H1 (cell line): ENCODE measurements at regions not wholly inside any gene's neighbourhood (a gene's known extent, or its start where the extent isn't known, plus 50 kb on each side); places are given as distances from the start of the nearest gene placed in this dataset.

Experiments used
- CTCF ChIA-PET: fragments of 300-600 bp; sonication (Branson Sonifier 250); formaldehyde crosslinking; loops from one replicate; lab custom pipeline; 2021; ENCODE audit not compliant: partially characterized antibody; lab: Charles Lee
- POLR2A ChIA-PET: fragments of 300-600 bp; sonication (Branson Sonifier 250); formaldehyde crosslinking; loops from one replicate; lab custom pipeline; 2021; ENCODE audit warnings: inconsistent platforms; ENCODE audit not compliant: partially characterized antibody; lab: Charles Lee
- DNase-seq, 2 experiments: peaks; one replicate each; pipeline versions ENCODE4 v3.0.0 to v3.0.0-alpha.2; 2010 to 2022; ENCODE audit warnings: low spot score in 2 of 2, low read depth in 1 of 2, mixed read lengths in 1 of 2
- FAIRE-seq: peaks from 2 replicates; lab custom pipeline; 2011; peaks lifted over from hg19 to GRCh38; lab: Jason Lieb, UNC
- H2AFZ ChIP-seq: 2 replicates; pipeline ENCODE4 v1.8.1; 2012; ENCODE audit warnings: low read length, inconsistent platforms
- H2AK5ac ChIP-seq: 2 replicates; pipeline ENCODE4 v1.6.1; 2013; ENCODE audit warnings: low read depth, low read length
- H2BK120ac ChIP-seq: replicated peaks from 2 replicates; pipeline ENCODE3; 2013; ENCODE audit warnings: low read depth, low read length, inconsistent platforms
- H2BK12ac ChIP-seq: 2 replicates; pipeline ENCODE4 v1.6.1; 2013; ENCODE audit warnings: low read depth, low read length
- H2BK15ac ChIP-seq: 2 replicates; pipeline ENCODE4 v1.6.1; 2013; ENCODE audit warnings: low read length
- H2BK20ac ChIP-seq: 2 replicates; pipeline ENCODE4 v1.6.1; 2013; ENCODE audit warnings: low read length
- H2BK5ac ChIP-seq: 2 replicates; pipeline ENCODE4 v1.6.1; 2013; ENCODE audit warnings: low read depth, low read length
- H3K14ac ChIP-seq: 2 replicates; pipeline ENCODE4 v1.6.1; 2013; ENCODE audit warnings: inconsistent platforms; ENCODE audit not compliant: insufficient read length
- H3K18ac ChIP-seq: 2 replicates; pipeline ENCODE4 v1.6.1; 2013; ENCODE audit warnings: low read length; ENCODE audit errors: extremely low read depth
- H3K23ac ChIP-seq: 2 replicates; pipeline ENCODE4 v1.6.1; 2013; ENCODE audit warnings: inconsistent platforms; ENCODE audit not compliant: insufficient read length
- H3K23me2 ChIP-seq: 2 replicates; pipeline ENCODE4 v1.6.1; 2013; ENCODE audit warnings: low read depth, low read length
- H3K27ac ChIP-seq: 2 replicates; pipeline ENCODE4 v1.6.1; 2011; ENCODE audit warnings: low read depth, low read length, inconsistent platforms
- H3K27me3 ChIP-seq, 4 experiments: replicated peaks in 1 of 4; 1 replicate in 1 of 4; 2 replicates in 3 of 4; pipeline versions ENCODE4 v1.6.1 to v1.8.1; 2011 to 2013; ENCODE audit warnings: low read length in 3 of 4, mild to moderate bottlenecking in 3 of 4, inconsistent platforms in 2 of 4, mixed read lengths in 2 of 4, moderate library complexity in 1 of 4; ENCODE audit not compliant: control insufficient read depth in 3 of 4, insufficient read depth in 3 of 4; ENCODE audit errors: extremely low read depth in 1 of 4
- H3K36me3 ChIP-seq, 4 experiments: 2 replicates each; pipeline versions ENCODE4 v1.6.1 to v1.8.1; 2011 to 2013; ENCODE audit warnings: mild to moderate bottlenecking in 4 of 4, low read length in 3 of 4, moderate library complexity in 2 of 4, control low read depth in 1 of 4, inconsistent platforms in 1 of 4; ENCODE audit not compliant: insufficient read depth in 4 of 4, control insufficient read depth in 2 of 4
- H3K4ac ChIP-seq: replicated peaks from 2 replicates; pipeline ENCODE3; 2013; ENCODE audit warnings: low read length, low read depth, mixed read lengths, inconsistent platforms; ENCODE audit not compliant: insufficient read length
- H3K4me1 ChIP-seq, 4 experiments: replicated peaks in 1 of 4; 1 replicate in 1 of 4; 2 replicates in 3 of 4; pipeline versions ENCODE4 v1.6.1 to v1.8.1; 2011 to 2013; ENCODE audit warnings: low read length in 3 of 4, inconsistent platforms in 2 of 4, mixed read lengths in 1 of 4; ENCODE audit not compliant: insufficient read depth in 4 of 4, control insufficient read depth in 3 of 4
- H3K4me2 ChIP-seq, 2 experiments: 2 replicates each; pipeline versions ENCODE4 v1.6.1 to v1.8.1; 2011 to 2013; ENCODE audit warnings: low read depth in 2 of 2, low read length in 2 of 2, control low read depth in 1 of 2, inconsistent platforms in 1 of 2, mild to moderate bottlenecking in 1 of 2; ENCODE audit not compliant: insufficient read depth in 1 of 2
- H3K4me3 ChIP-seq, 4 experiments: fragments of 200-600, 300-600 bp in 1 of 4; sonication (generic), shearing (Covaris generic), sonication (Bioruptor Twin) in 1 of 4; 2 replicates each; pipeline versions ENCODE4 v1.5.1 to v1.8.1; 2011 to 2016; ENCODE audit warnings: low read length in 4 of 4, low read depth in 3 of 4, control low read depth in 2 of 4, inconsistent platforms in 2 of 4, mild to moderate bottlenecking in 2 of 4, mixed read lengths in 1 of 4, moderate library complexity in 1 of 4; ENCODE audit not compliant: insufficient read depth in 2 of 4; ENCODE audit errors: extremely low read depth in 1 of 4
- H3K56ac ChIP-seq: replicated peaks from 2 replicates; pipeline ENCODE3; 2013; ENCODE audit warnings: low read depth, mild to moderate bottlenecking, mixed read lengths, low read length, inconsistent platforms; ENCODE audit not compliant: insufficient read length
- H3K79me1 ChIP-seq: 2 replicates; pipeline ENCODE4 v1.6.1; 2013; ENCODE audit warnings: low read depth, low read length, control low read depth
- H3K79me2 ChIP-seq, 2 experiments: 2 replicates each; pipeline versions ENCODE4 v1.6.1 to v1.8.1; 2012 to 2013; ENCODE audit warnings: low read length in 2 of 2, mild to moderate bottlenecking in 2 of 2, inconsistent platforms in 1 of 2; ENCODE audit not compliant: insufficient read depth in 2 of 2, control insufficient read depth in 1 of 2
- H3K9ac ChIP-seq, 4 experiments: replicated peaks in 1 of 4; 1 replicate in 1 of 4; 2 replicates in 3 of 4; pipeline versions ENCODE4 v1.6.1 to v1.8.1; 2011 to 2013; ENCODE audit warnings: low read depth in 3 of 4, low read length in 3 of 4, control low read depth in 2 of 4, mild to moderate bottlenecking in 2 of 4, moderate library complexity in 2 of 4, inconsistent platforms in 1 of 4; ENCODE audit errors: extremely low read depth in 1 of 4
- H3K9me3 ChIP-seq, 2 experiments: 2 replicates each; pipeline versions ENCODE4 v1.6.1 to v1.8.1; 2012 to 2013; ENCODE audit warnings: mild to moderate bottlenecking in 2 of 2, moderate library complexity in 2 of 2, control low read depth in 1 of 2, inconsistent platforms in 1 of 2, low read depth in 1 of 2, low read length in 1 of 2, mixed read lengths in 1 of 2; ENCODE audit not compliant: insufficient read depth in 2 of 2
- H4K20me1 ChIP-seq, 2 experiments: replicated peaks in 1 of 2; 2 replicates each; pipeline versions ENCODE3 to v1.8.1; 2011 to 2013; ENCODE audit warnings: inconsistent platforms in 2 of 2, low read length in 2 of 2, mild to moderate bottlenecking in 1 of 2; ENCODE audit not compliant: insufficient read depth in 2 of 2, control insufficient read depth in 1 of 2
- H4K5ac ChIP-seq: 2 replicates; pipeline ENCODE4 v1.6.1; 2013; ENCODE audit warnings: low read length, low read depth, mixed read lengths, inconsistent platforms; ENCODE audit not compliant: insufficient read length
- H4K8ac ChIP-seq: 2 replicates; pipeline ENCODE4 v1.8.0; 2013; ENCODE audit warnings: mild to moderate bottlenecking, moderate library complexity, low read length, inconsistent platforms; ENCODE audit not compliant: insufficient read depth; ENCODE audit errors: extremely low read depth
- H4K91ac ChIP-seq: replicated peaks from 2 replicates; pipeline ENCODE3; 2013; ENCODE audit warnings: low read length, mixed read lengths, inconsistent platforms; ENCODE audit not compliant: insufficient read length
- BCL11A ChIP-seq, 2 experiments: IDR thresholded peaks; one replicate each; pipeline ENCODE4 v1.6.1; 2011; ENCODE audit warnings: low read depth in 2 of 2, low read length in 2 of 2, mild to moderate bottlenecking in 2 of 2
- KDM4A ChIP-seq: IDR thresholded peaks from one replicate; pipeline ENCODE4 v1.7.1; 2012; ENCODE audit warnings: low read depth, mild to moderate bottlenecking, moderate library complexity, low read length, inconsistent platforms; ENCODE audit not compliant: severe bottlenecking
- WGBS, 2 experiments: shearing (Covaris generic) in 1 of 2; methylation state at CpG; one replicate each; pipeline versions ENCODE4 v1.1.6 to v1.1.7; 2013 to 2015; ENCODE audit warnings: low lambda C conversion rate in 2 of 2, mixed read lengths in 2 of 2, inconsistent platforms in 1 of 2, low coverage in 1 of 2, missing lambda C conversion rate in 1 of 2; ENCODE audit not compliant: insufficient replicate concordance in 2 of 2, insufficient coverage in 1 of 2, insufficient read length in 1 of 2; ENCODE audit errors: extremely low coverage in 1 of 2, missing lambda C conversion rate in 1 of 2; 5-methylcytosine and 5-hydroxymethylcytosine counted together

GRCh38 chr18:73245345-73245744, 377.6 kb upstream of the NETO1 start:
- peak overlapping the region; percentile 78 for H4K5ac ChIP-seq
- H3K79me2 ChIP-seq, result no peaks in the 10 kb centered on the region
- WGBS, 2 experiments, result 89% methylated on average over 4 of the region's 4 CpGs; no CpG with 5 or more reads in 1 of the 2 experiments
- no peak overlapping the region for H4K8ac ChIP-seq
- H3K36me3 ChIP-seq, result no peaks in the 10 kb centered on the region
- H2AFZ ChIP-seq, result 0 out of 2 replicates have a peak overlapping the region, but pooled peaks have one; percentile 37
- peak; percentile 19 for FAIRE-seq
- no peak overlapping the region for H2BK12ac ChIP-seq
- no peak overlapping the region for H3K14ac ChIP-seq
- no peak overlapping the region for H2BK15ac ChIP-seq
- H3K4me1 ChIP-seq, result peaks cover 0 to 4% (median 2%) of the 10 kb centered on the region in 4 experiments; a peak in 2 of 7 replicates
- peak overlapping the region in 1 of 4 experiments; percentile 12; a peak in 1 of 8 replicates for H3K4me3 ChIP-seq
- H4K91ac ChIP-seq, result no peak overlapping the region
- H3K23me2 ChIP-seq, result no peaks in the 10 kb centered on the region
- ChIA-PET POLR2A (no interaction called here), CTCF (no interaction called here)
- no peaks in the 10 kb centered on the region for H4K20me1 ChIP-seq
- H3K23ac ChIP-seq, result no peak overlapping the region
- no peaks in the 10 kb centered on the region for H3K79me1 ChIP-seq
- H3K9me3 ChIP-seq, result peaks cover 0 to 6% of the 10 kb centered on the region in 2 experiments; a peak in 2 of 4 replicates
- DNase-seq, result peak; percentile 47 to 51
- H2BK120ac ChIP-seq, result no peak overlapping the region
- no peaks in the 10 kb centered on the region for H3K27me3 ChIP-seq
- H3K4ac ChIP-seq, result no peak overlapping the region
- H3K56ac ChIP-seq, result no peak overlapping the region
- H3K18ac ChIP-seq, result no peak overlapping the region; the same call in 1 of the 2 replicates
- H2BK20ac ChIP-seq, result no peak overlapping the region
- peak overlapping the region; percentile 9 to 57; a peak in 3 of 4 replicates for H3K4me2 ChIP-seq
- H3K27ac ChIP-seq, result no peak overlapping the region; the same call in 1 of the 2 replicates
- no peak overlapping the region for H3K9ac ChIP-seq
- no peak overlapping the region for H2BK5ac ChIP-seq
- no peak overlapping the region for H2AK5ac ChIP-seq
- peak in 1 of 2 experiments; percentile 23 for TF ChIP-seq BCL11A (IDR thresholded peaks at IDR 0.05; ENCODE audit: low read depth in 2 of 2, low read length in 2 of 2)
- TF ChIP-seq KDM4A, result no peak
